ENCODE measurements at regions not wholly inside any gene's neighbourhood (a gene's known extent, or its start where the extent isn't known, plus 50 kb on each side); places are given as distances from the start of the nearest gene placed in this dataset.
"Not testable (repeated sequence)": the region's sequence is repeated elsewhere in the genome, so short reads cannot be mapped to it uniquely, and the experiment has no call there.

- no peak for DNase-seq
Observed at GRCh38 chrX:55142206-55142918, 53.5 kb downstream of the PAGE2 start.

GRCh38 chrX:55142919-55143310, 54.1 kb downstream of the PAGE2 start:
- DNase-seq = no peak

- DNase-seq = no peak
Observed at GRCh38 chrX:55143621-55144020, 54.8 kb downstream of the PAGE2 start.

DNA sequence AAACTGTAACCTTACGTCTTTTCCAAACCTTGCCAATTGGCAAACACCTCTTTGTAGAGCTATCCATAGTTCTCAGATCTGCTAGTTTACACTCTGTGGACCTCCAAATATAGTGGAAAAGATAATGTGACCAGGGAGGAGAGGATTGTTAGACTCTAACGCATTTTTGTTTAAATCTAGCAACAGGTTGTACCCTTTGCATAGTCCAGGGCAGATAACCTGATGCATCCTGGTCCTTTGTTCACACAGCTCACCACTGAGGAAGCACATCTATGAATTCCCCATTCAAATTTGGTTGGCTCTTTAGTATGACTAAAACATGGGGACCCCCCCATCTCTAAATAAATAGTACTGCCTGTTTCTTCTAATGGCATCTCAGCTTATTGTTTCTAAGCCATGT, 55.9 kb downstream of the PAGE2 start:
- DNase-seq = no peak

DNA sequence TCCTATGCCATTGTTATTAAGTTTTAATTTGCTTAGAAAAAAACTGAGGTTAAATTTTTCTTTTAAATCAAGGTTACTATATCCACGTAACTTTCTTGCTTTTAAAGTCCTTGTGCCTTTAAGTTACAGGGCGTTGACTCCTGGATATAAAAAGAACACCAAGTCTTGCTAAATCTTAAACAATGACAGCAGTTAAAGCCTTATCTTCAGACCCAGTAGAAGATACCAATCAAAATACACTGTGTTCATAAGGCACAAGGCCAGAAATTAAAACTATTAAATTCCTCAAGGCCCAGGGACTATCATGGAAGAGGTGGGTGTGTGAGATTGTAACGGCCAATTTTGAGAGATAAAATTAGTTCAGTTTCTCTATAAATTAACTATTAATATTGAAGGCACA, 60.4 kb downstream of the PAGE2 start:
- no peak for DNase-seq

DNA sequence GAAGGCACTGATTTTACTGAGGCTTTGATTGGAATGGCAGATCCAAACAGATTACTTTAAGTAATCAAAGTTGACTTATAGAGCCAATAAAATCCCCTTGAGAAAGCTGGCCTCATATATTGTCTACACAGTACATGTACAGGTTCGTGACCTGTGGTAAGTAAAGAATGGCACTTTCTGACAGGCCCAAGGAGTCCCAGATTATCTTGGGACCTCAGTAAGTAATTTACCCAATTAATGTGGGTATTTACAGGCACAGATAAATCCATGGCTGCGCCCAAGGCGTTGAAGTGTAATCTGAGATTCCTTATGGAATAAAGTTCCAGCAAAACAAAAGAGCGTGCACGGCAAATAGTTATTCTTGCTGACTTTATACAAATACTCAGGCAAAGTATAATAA, 62.4 kb downstream of the PAGE2 start:
- DNase-seq = no peak

- DNase-seq = no peak
Observed at GRCh38 chrX:55159551-55159950, 60.6 kb upstream of the PAGE5 start.

- peak; percentile 95 for DNase-seq
Observed at GRCh38 chrX:55160685-55161552, 59.2 kb upstream of the PAGE5 start.

DNA sequence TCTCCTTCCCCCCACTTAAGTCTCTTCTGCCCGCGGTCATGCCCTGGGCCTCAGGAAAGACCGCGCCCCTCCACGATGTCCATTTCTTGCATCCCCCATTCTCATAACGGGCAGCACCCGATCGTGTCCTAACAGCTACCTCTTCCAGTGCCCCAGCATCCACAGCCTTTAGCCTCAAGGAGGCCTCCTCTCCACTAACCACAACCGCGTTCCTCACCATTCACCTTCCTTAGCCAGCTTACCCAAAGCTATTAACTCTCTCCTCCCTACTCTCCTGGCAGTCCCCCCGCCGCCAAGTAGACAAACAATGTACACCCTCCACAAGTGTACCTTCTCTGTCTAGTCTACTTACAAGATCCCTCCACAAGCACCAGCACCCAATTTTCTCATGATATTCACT, 58.6 kb upstream of the PAGE5 start:
- no peak for DNase-seq

- DNase-seq = no peak
Observed at GRCh38 chrX:55163171-55163570, 57.0 kb upstream of the PAGE5 start.

GRCh38 chrX:55165026-55165425, 55.1 kb upstream of the PAGE5 start:
- not testable (repeated sequence) for DNase-seq

GRCh38 chrX:55167124-55167803, 52.9 kb upstream of the PAGE5 start:
- no peak for DNase-seq

DNA sequence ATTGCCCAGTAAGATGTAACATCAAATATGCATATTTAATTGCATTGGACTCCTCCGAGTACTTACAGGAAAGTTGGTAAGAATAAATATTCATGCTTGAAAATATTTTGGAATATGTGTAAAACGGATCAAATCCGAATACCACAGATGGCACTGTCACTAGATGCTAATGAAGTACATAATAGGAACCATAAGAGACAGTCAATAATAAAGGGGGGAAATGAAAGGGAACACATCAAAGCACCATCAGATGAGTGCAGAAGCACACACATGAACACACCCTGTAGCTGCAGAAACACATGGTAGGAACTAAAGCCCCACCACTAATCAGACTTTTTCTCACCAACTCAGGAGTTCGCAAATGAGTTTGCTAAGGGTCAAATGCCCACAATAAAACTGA, 52.2 kb upstream of the PAGE5 start:
- no peak for DNase-seq

DNA sequence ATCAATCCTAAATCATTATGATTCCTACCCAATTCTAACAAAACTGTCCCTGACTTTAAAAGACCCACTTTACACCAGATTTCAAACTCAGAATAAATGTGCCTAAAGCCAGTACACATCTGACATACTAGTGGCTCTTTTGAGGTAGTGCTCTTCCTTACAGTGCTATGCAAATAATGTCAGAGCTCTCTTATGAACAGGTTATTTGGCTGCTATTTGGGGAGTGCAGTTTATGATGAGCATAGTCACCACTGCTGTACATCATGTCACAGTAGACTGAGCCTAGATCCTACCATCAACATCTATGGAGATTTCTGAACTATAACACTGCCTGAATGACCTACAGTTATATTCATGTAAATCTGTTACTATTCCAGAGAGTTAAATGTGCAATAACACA, 50.4 kb upstream of the PAGE5 start:
- DNase-seq = no peak

Measured in activated effector memory CD4-positive, alpha-beta T cell treated with anti-CD3 and anti-CD28 coated beads, Interleukin-2, amount 50 U/mL, for 16 hours (primary cell).